Mucosa of descending colon (tissue), 3 donors: ENCODE measurements at regions not wholly inside any gene's neighbourhood (a gene's known extent, or its start where the extent isn't known, plus 50 kb on each side); places are given as distances from the start of the nearest gene placed in this dataset.

Experiments used
- ATAC-seq: fragments of 200-7000 bp; cut with Tn5 transposase; one replicate; pipeline ENCODE4 v1.9.1; 2020; ENCODE audit warnings: mild to moderate bottlenecking, moderate library complexity
- DNase-seq, 3 donors: peaks; one replicate each; pipeline ENCODE4 v3.0.0-alpha.2; 2020
- H3K36me3 ChIP-seq: fragments of 200-600 bp; one replicate; pipeline ENCODE4 v1.8.0; 2021; ENCODE audit warnings: low read depth, mild to moderate bottlenecking
- H3K4me1 ChIP-seq: fragments of 200-600 bp; one replicate; pipeline ENCODE4 v1.8.0; 2021; ENCODE audit warnings: low read depth, mild to moderate bottlenecking
- H3K4me3 ChIP-seq: fragments of 200-600 bp; one replicate; pipeline ENCODE4 v1.8.0; 2021; ENCODE audit warnings: mild to moderate bottlenecking
- H3K9me3 ChIP-seq: fragments of 200-600 bp; one replicate; pipeline ENCODE4 v1.8.0; 2021; ENCODE audit warnings: mild to moderate bottlenecking
- intact Hi-C, 2 donors: fragments of 100-400 bp; cut with DNase I in 1 of 2; cut with micrococcal nuclease in 1 of 2; formaldehyde crosslinking; loops; one replicate each; pipeline versions ENCODE4 v1.11.0 to v1.11.1; 2022; cut with DNase I, micrococcal nuclease
- TF ChIP-seq, protein P1 (sequence below): fragments of 200-600 bp; IDR thresholded peaks from one replicate; pipeline ENCODE4 v1.8.0; 2022; ENCODE audit warnings: antibody characterized with exemption, mild to moderate bottlenecking
- donor health status: DM: no; HTN: no; CAD: no; lungs with moderate emphysema.
- donor health status: DM: no; HTN: no; CAD: no.
- donor health status: DM: no; HTN: yes; CAD: no.

DNA sequence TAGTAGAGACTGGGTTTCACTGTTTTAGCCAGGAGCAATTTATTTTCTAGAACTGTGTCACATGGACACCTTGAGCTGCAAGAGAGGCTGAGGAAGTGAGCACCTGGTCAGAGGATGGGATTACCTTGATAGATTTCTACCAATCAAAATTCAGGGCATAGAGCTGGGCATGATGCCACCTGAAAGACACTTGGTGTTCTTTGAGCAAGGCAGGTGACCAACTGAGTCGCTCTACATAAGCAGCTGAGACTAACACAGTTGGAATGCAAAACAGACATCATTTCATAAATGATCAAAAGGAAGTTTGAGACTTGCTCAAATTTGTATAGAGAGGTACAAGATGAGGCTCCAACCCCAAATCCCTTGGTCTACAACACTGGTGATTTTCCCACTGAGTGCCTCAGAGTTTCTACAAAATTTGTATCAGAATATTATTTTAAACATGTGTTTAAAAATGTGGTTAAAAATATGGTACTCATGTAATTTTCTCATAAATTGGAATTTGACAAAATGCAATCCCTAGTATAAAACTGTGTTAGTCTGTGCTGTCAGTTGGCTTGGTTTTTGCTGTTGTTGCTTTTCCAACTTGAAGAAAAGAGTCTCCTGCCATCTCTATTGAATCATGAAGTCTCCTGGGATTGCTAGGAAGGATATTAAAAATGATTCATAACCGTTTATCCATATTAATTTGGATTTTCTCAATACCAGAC lies 156.4 kb upstream of the MDFIC start:
- no peaks in the 10 kb centered on the region for H3K4me1 ChIP-seq

DNA sequence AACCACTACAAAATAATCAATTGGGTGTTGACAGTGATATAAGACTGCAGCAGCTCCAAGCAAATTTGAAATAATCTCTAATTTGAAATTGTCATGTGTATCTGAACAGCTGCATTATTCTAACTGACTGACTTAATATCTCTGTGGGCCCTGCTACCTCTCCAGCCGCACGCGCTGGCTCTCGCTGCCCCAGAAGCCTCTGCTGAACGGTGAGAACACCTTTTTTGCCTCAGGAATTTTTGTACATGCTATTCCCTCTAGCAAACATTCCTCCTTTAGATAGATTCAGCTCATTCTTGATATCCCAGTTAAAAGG lies 155.9 kb upstream of the MDFIC start:
- H3K4me3 ChIP-seq: no peak overlapping the region
- intact Hi-C loops: no loop called here
- TF ChIP-seq, protein P1, sequence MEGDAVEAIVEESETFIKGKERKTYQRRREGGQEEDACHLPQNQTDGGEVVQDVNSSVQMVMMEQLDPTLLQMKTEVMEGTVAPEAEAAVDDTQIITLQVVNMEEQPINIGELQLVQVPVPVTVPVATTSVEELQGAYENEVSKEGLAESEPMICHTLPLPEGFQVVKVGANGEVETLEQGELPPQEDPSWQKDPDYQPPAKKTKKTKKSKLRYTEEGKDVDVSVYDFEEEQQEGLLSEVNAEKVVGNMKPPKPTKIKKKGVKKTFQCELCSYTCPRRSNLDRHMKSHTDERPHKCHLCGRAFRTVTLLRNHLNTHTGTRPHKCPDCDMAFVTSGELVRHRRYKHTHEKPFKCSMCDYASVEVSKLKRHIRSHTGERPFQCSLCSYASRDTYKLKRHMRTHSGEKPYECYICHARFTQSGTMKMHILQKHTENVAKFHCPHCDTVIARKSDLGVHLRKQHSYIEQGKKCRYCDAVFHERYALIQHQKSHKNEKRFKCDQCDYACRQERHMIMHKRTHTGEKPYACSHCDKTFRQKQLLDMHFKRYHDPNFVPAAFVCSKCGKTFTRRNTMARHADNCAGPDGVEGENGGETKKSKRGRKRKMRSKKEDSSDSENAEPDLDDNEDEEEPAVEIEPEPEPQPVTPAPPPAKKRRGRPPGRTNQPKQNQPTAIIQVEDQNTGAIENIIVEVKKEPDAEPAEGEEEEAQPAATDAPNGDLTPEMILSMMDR: no peak
- H3K4me1 ChIP-seq: no peaks in the 10 kb centered on the region
- no peaks in the 10 kb centered on the region for H3K36me3 ChIP-seq
- ATAC-seq (no peak), DNase-seq (no peak)
- no peaks in the 10 kb centered on the region for H3K9me3 ChIP-seq

More for the DNA sequence above, 156.4 kb upstream of the MDFIC start:
- Histone ChIP-seq H3K4me3 (no peak overlapping the region), H3K36me3 (no peaks in the 10 kb centered on the region), H3K9me3 (no peaks in the 10 kb centered on the region)
- intact Hi-C loops: no loop called here
- TF ChIP-seq, protein P1: no peak
- ATAC-seq (no peak), DNase-seq (no peak)

DNA sequence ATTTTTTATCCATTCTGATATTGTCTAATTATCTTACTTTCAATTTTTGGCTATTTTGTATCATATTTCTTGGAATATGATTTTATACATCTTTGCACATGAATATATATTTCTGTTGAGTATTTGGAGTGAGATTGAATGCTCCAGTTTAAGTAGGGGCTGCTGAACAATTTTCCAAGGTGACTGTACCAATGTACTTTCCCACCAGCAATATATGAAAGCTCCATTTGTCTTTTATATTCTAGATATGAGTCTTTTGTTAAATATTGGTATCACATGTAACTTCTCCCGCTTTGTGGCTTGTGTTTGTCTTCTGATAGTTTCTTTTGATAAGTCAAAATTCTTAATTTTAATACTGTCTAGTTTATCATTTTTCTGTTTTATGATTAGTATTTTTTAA lies 144.6 kb upstream of the MDFIC start:
- Histone ChIP-seq H3K4me3 (no peak overlapping the region), H3K9me3 (no peaks in the 10 kb centered on the region), H3K4me1 (no peaks in the 10 kb centered on the region), H3K36me3 (no peaks in the 10 kb centered on the region)
- DNase-seq (no peak), ATAC-seq (no peak)
- intact Hi-C loops: no loop called here
- TF ChIP-seq, protein P1: no peak

DNA sequence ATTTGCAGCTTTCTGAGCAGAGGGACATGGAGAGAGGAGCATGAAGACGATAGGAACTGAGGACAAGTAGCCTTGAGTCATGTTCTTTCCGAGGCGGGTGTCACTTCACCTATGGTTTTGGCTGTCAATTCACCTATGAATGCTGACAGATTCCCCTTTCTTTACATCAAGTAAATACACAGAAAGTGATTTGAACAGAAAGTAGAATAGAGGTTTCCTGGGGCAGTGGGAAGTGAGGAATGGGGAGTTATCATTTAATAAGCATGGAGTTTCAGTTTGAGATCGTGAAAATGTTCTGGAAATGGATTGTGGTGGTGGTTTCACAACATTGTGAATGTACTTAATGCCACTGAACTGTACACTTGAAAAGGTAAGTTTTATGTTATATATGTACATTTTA lies 138.4 kb upstream of the MDFIC start:
- TF ChIP-seq, protein P1: no peak
- intact Hi-C loops: no loop called here
- Histone ChIP-seq H3K4me3 (no peak overlapping the region), H3K36me3 (no peaks in the 10 kb centered on the region), H3K9me3 (no peaks in the 10 kb centered on the region), H3K4me1 (no peaks in the 10 kb centered on the region)
- ATAC-seq (no peak), DNase-seq (no peak)

DNA sequence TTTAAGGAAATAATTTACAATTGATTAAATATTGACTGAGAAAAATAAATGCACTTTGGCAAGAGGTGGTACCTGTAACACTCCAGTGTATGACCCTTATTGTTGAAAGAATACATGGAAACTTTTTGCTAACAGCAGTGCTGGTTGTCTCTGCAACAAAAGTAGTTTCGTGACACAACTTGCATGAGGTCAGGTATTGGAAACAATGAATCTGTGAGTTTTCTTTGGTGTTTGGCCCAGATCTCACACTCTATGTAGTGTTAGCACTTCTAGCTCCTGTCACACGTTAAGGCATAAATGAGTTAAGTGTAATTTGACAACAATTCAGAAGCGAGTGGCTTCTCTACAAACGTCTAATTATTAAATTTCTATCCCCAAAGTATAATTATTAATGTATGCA lies 137.7 kb upstream of the MDFIC start:
- H3K4me3 ChIP-seq: no peak overlapping the region
- DNase-seq: no peak
- no peak for ATAC-seq
- H3K9me3 ChIP-seq: no peaks in the 10 kb centered on the region
- no peaks in the 10 kb centered on the region for H3K36me3 ChIP-seq
- TF ChIP-seq, protein P1: no peak
- intact Hi-C loops: no loop called here
- H3K4me1 ChIP-seq: no peaks in the 10 kb centered on the region

DNA sequence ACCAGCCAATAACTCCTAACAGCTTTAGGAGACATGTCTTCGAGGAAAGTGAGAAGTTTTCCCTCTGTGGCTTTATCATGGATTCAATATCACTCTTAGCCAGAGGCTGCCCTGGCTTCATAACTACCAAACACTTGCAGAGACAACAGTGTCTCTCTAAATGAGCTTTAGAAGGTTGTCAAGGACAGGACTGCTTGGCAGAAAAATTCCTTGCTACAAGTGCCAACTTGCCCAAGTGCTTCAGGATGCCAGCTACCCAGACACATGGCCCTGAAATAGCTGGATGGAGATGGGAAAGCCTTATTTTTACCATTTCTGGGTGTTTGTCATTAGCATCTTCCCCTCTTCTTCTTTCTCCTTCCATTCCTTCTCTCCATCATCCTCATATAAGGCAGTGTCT lies 137.1 kb upstream of the MDFIC start:
- Histone ChIP-seq H3K36me3 (no peaks in the 10 kb centered on the region), H3K9me3 (no peaks in the 10 kb centered on the region), H3K4me1 (no peaks in the 10 kb centered on the region), H3K4me3 (no peak overlapping the region)
- DNase-seq (no peak), ATAC-seq (no peak)
- intact Hi-C loops: no loop called here
- TF ChIP-seq, protein P1: no peak
